ENCODE measurements at regions not wholly inside any gene's neighbourhood (a gene's known extent, or its start where the extent isn't known, plus 50 kb on each side); places are given as distances from the start of the nearest gene placed in this dataset.

DNA sequence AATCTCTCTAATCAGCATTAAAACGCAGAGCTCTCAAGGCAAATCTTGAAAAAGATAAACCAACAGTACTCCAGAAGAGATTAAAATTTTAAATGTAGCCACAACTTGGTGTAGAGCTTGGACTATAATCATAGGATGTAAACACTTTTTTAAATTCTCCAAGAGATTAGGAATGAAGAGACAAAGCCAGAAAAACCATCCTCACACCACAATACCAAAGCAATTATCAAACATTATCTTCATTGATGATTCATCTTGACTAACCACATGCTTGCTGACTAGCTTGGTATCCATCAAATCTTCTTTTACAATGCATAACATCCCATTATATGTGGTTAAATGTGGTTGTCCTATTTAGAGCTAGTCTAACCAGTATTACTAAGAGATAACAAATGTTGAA is 815.1 kb downstream of the TLE1 start:
- no peak for DNase-seq (ENCODE audit: low read depth in 1 of 2, low spot score in 1 of 2)

GRCh38 chr9:80873861-80874260 is 815.5 kb downstream of the TLE1 start:
- no peak for DNase-seq (ENCODE audit: low read depth in 1 of 2, low spot score in 1 of 2)

DNA sequence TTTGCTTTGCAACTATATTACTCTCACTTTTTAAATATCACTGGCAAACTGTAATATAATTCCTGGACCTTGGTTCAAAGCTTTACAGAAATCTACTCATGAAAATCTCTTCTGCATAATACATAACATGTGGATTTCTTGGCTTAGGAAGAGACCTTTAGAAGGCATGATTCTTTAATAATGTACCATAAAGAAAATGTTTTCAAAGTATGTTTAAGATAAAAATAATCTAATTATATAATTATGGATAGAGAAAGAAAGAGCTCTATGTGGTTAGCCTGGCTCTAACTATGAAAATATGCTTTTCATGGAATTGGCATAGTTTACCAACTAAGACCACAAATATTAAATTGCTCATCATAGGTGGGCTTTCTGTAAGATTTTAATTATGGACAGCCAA is 817.8 kb downstream of the TLE1 start:
- no peak for DNase-seq (ENCODE audit: low read depth in 1 of 2, low spot score in 1 of 2)

GRCh38 chr9:80867731-80868130 is 821.6 kb downstream of the TLE1 start:
- no peak for DNase-seq (ENCODE audit: low read depth in 1 of 2, low spot score in 1 of 2)

GRCh38 chr9:80866576-80867227 is 822.6 kb downstream of the TLE1 start:
- no peak for DNase-seq (ENCODE audit: low read depth in 1 of 2, low spot score in 1 of 2)

DNA sequence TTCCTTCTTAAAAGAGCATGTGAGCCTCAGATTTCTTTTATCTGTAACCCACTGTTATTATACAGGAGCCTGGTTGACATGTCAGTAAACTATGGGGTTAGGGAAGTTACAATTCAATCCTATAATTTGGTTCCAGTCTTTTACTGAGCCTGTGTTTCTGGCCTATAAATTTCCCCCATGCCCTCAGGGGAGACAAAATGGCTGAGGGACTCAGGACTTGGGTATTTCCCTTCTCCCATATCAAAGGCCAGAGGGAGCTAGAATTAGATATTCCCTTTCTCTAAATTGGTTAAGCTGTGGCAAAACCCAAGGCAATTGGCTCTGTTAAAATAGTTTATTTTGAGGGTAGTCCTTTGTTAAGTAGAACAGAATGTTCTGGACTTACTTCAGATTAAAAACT is 823.2 kb downstream of the TLE1 start:
- DNase-seq (ENCODE audit: low read depth in 1 of 2, low spot score in 1 of 2): no peak

DNA sequence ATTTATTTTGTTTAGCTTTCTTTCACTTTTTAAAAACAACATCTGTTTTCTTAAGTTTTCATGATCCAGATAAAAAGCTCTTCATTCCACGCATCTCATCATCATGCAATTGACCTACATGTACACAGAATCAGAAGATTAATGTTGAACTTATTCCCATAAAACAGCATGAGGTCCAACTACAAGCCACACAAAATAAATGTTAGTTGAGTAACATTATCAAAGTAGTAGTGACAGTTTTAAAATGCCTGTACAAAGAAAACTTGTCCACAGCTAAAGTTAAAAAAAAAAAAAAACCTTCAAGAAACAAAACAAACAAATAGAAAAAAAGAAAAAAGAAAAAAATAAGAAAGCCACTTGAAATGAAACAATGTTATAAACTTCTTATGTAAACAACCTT is 846.3 kb downstream of the TLE1 start:
- DNase-seq (ENCODE audit: low read depth in 1 of 2, low spot score in 1 of 2): no peak

GRCh38 chr9:80842389-80842788 is 847.0 kb downstream of the TLE1 start:
- no peak for DNase-seq (ENCODE audit: low read depth in 1 of 2, low spot score in 1 of 2)

- no peak for DNase-seq (ENCODE audit: low read depth in 1 of 2, low spot score in 1 of 2)
Observed at GRCh38 chr9:80841888-80842287, 847.5 kb downstream of the TLE1 start.

DNA sequence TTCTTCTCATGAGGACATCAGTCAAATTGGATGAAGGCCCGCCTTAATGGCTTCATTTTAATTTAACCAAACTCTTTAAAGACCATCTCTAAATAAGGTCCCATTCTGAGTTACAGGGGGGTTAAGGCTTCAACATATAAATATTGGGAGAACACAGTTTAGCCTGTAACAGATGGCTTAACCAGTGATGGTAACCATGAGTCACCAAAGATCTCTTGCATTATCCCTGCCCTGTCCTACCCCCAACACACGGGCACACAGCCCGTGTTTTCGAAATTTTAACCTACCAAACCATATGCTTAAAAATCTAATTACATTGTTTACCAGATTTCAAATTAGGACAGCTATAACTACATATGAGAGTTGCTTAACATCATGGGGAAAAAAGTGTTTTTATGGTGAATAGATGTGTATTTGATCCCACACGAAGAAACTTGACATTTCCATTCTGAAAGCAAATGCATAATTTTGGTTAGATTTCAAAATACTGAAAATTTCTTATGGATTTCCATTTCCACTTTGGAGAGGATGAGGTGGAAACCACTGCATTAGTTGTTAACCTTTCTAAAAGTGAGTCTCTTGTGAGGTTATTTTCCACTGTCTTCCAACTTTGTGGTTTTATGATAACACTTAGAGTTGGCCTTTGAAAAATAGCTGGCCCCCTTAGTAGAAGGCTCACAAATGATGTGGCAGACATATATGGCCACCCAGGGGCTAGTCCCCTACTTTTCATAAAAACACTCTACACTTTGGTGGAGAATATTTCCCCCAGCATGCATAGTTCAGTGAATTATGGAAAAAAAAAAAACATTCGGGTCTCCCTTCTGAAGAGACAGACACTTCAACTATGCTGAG is 849.3 kb downstream of the TLE1 start:
- DNase-seq (ENCODE audit: low read depth in 1 of 2, low spot score in 1 of 2): no peak

- no peak for DNase-seq (ENCODE audit: low read depth in 1 of 2, low spot score in 1 of 2)
Observed at GRCh38 chr9:80836013-80836412, 853.3 kb downstream of the TLE1 start.

DNA sequence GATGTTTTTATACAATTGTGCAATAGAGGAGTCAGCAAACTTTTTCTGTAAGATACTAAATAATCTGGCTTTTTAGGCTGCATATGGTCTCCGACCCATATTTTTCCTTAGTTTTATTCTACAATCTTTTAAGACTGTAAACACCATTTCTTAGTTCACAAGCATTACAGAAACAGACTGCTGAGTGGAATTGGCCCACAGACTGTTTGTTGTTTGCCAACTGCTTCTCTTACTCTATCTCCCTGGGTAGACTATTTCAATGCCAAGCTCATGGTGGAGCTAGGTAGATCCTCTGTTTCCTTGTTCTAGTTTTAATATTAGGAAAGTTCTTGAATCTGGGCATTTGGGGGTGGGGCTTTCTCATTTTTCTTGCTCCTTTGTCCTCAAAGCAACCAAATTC is 857.6 kb downstream of the TLE1 start:
- DNase-seq (ENCODE audit: low read depth in 1 of 2, low spot score in 1 of 2): no peak

GRCh38 chr9:80811656-80812055 is 877.7 kb downstream of the TLE1 start:
- no peak for DNase-seq (ENCODE audit: low read depth in 1 of 2, low spot score in 1 of 2)

GRCh38 chr9:80811003-80811402 is 878.3 kb downstream of the TLE1 start:
- DNase-seq (ENCODE audit: low read depth in 1 of 2, low spot score in 1 of 2): no peak

DNA sequence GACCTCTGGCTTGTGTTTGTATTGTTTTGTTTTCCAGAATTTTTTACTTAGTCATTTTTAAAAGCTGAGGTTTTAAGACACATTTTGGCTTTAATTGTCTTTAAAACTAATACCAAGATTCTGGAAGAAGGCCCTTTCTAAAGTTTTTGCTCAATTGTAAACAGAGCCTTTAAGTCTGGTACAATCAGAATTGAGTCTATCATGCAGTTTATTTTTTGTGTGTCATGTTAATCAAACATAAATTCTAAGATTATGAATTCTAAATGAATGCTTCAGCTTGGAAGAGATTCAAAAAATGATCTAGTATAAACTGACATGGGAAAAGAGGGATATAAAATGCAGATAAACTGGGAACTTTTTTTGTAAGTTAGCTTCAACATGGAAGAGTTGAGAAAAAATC is 882.7 kb downstream of the TLE1 start:
- DNase-seq (ENCODE audit: low read depth in 1 of 2, low spot score in 1 of 2): no peak

GRCh38 chr9:80804873-80805272 is 884.5 kb downstream of the TLE1 start:
- DNase-seq (ENCODE audit: low read depth in 1 of 2, low spot score in 1 of 2): no peak

GRCh38 chr9:80797831-80798688 is 891.3 kb downstream of the TLE1 start:
- no peak for DNase-seq (ENCODE audit: low read depth in 1 of 2, low spot score in 1 of 2)

- no peak for DNase-seq (ENCODE audit: low read depth in 1 of 2, low spot score in 1 of 2)
Observed at GRCh38 chr9:80797101-80797829, 892.1 kb downstream of the TLE1 start.

GRCh38 chr9:80796632-80797031 is 892.7 kb downstream of the TLE1 start:
- DNase-seq (ENCODE audit: low read depth in 1 of 2, low spot score in 1 of 2): no peak

DNA sequence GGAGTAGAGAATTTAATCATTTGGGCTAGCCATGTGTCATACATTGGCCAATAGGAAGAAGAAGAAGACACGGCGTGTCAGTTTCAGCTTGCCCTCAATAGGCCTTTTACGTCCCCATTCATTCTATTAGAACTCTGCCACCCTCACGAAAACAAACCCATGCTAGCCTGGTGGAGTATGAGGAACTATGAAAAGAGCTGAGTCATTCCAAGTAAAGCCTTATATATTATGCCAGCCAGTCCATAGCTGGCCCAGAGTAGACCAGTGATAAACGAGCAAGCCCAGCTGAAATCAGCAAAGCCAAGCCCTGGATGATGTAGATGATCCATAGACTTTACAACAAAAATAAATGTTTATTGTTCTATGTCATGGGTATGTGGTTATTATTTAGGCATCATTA is 895.1 kb downstream of the TLE1 start:
- no peak for DNase-seq (ENCODE audit: low read depth in 1 of 2, low spot score in 1 of 2)

- DNase-seq (ENCODE audit: low read depth in 1 of 2, low spot score in 1 of 2): no peak
Observed at GRCh38 chr9:80793706-80794105, 895.6 kb downstream of the TLE1 start.

All from activated T-helper 1 cell treated with anti-CD3 and anti-CD28 coated beads, Interleukin-2, amount 50 U/mL, for 16 hours (primary cell).